ENCODE measurements at regions not wholly inside any gene's neighbourhood (a gene's known extent, or its start where the extent isn't known, plus 50 kb on each side); places are given as distances from the start of the nearest gene placed in this dataset.

DNA sequence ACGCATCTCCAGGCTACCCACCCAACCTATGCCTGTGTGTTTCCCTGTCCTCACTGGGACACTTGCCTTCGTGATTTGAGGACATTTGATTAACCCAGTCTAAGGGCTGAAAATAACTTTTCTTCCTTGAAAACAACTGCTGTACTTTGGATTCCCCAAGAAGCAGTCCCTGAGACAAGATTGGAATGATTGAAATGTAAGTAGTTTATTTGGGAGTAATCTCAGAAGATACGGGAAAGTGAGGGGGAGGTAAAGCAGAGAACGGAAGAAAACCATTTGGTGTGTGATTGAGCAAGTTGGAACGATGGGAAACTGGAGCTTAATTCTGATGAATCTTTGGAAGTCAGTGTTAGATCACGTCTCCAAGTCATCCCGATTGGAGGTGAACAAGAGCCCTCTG, 143.8 kb upstream of the LMCD1 start:
- ATAC-seq = no peak
- H3K27me3 ChIP-seq = no peaks in the 10 kb centered on the region
- intact Hi-C loops (cut with DNase I) = no loop called here
- no peak for DNase-seq
- H3K36me3 ChIP-seq = no peaks in the 10 kb centered on the region
- H3K9me3 ChIP-seq = no peaks in the 10 kb centered on the region
- peaks cover 13% of the 10 kb centered on the region for H3K4me1 ChIP-seq
- TF ChIP-seq, protein P1, sequence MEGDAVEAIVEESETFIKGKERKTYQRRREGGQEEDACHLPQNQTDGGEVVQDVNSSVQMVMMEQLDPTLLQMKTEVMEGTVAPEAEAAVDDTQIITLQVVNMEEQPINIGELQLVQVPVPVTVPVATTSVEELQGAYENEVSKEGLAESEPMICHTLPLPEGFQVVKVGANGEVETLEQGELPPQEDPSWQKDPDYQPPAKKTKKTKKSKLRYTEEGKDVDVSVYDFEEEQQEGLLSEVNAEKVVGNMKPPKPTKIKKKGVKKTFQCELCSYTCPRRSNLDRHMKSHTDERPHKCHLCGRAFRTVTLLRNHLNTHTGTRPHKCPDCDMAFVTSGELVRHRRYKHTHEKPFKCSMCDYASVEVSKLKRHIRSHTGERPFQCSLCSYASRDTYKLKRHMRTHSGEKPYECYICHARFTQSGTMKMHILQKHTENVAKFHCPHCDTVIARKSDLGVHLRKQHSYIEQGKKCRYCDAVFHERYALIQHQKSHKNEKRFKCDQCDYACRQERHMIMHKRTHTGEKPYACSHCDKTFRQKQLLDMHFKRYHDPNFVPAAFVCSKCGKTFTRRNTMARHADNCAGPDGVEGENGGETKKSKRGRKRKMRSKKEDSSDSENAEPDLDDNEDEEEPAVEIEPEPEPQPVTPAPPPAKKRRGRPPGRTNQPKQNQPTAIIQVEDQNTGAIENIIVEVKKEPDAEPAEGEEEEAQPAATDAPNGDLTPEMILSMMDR (IDR thresholded peaks at IDR 0.05) = no peak
- H3K27ac ChIP-seq = no peak overlapping the region
- H3K4me3 ChIP-seq = no peak overlapping the region

DNA sequence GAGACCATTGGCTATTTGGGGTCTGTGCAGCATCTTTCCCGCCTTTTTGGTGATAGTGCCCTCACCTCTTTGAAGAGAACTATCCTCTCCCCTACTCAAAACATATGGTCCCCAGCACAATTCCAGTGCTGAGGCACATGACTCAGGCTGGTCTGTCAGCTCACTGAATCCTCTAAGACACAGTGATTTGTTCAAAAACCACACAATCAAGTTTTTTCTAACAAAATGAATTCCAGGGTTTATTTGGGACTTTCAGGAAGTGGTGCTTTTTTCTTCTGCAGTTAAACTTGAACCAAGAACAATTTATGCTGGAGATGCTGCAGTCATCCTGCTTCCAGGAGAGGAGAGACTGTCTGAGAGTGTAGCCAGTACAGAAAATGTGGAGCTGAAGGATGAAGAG, 142.5 kb upstream of the LMCD1 start:
- TF ChIP-seq, protein P1 (IDR thresholded peaks at IDR 0.05) = no peak
- no peak for ATAC-seq
- H3K9me3 ChIP-seq = no peaks in the 10 kb centered on the region
- peaks cover 13% of the 10 kb centered on the region for H3K4me1 ChIP-seq
- H3K27me3 ChIP-seq = no peaks in the 10 kb centered on the region
- H3K27ac ChIP-seq = no peak overlapping the region
- no peaks in the 10 kb centered on the region for H3K36me3 ChIP-seq
- H3K4me3 ChIP-seq = no peak overlapping the region
- intact Hi-C loops (cut with DNase I) = no loop called here
- DNase-seq = no peak

- H3K36me3 ChIP-seq = no peaks in the 10 kb centered on the region
- ATAC-seq (no peak), DNase-seq (no peak)
- no peaks in the 10 kb centered on the region for H3K27me3 ChIP-seq
- H3K4me1 ChIP-seq = no peaks in the 10 kb centered on the region
- intact Hi-C loops (cut with DNase I) = no loop called here
- no peak overlapping the region for H3K4me3 ChIP-seq
- no peak overlapping the region for H3K27ac ChIP-seq
- H3K9me3 ChIP-seq = no peaks in the 10 kb centered on the region
- TF ChIP-seq, protein P1 (IDR thresholded peaks at IDR 0.05) = no peak
These were observed 138.4 kb upstream of the LMCD1 start for GRCh38 chr3:8363200-8363599.

DNA sequence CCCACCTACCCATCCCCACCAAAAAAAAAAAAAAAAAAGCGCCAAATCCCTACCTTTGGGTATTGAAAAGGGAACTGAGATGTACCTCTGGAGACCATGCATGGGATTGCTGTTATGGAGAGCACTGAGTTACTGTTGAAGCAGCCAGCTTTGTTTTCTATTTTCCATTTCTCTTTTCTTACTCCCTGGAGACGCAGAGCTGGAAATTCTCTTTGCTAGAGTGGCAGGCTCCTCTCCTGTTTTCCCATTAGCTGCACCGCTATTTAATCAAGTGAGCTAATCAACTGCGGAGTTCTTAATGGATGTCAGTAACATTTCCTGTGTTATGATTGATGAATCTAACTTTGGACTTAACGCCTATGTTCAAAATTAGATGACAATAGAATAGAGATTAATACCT, 136.1 kb upstream of the LMCD1 start:
- no peak for ATAC-seq
- H3K36me3 ChIP-seq = no peaks in the 10 kb centered on the region
- no peak overlapping the region for H3K4me3 ChIP-seq
- no peaks in the 10 kb centered on the region for H3K27me3 ChIP-seq
- DNase-seq = no peak
- H3K4me1 ChIP-seq = no peaks in the 10 kb centered on the region
- H3K9me3 ChIP-seq = no peaks in the 10 kb centered on the region
- intact Hi-C loops (cut with DNase I) = no loop called here
- TF ChIP-seq, protein P1 (IDR thresholded peaks at IDR 0.05) = no peak
- H3K27ac ChIP-seq = no peak overlapping the region

GRCh38 chr3:8366219-8366810, 135.3 kb upstream of the LMCD1 start:
- no peak for ATAC-seq
- intact Hi-C loops (cut with DNase I) = no loop called here
- no peaks in the 10 kb centered on the region for H3K36me3 ChIP-seq
- no peak for DNase-seq
- no peaks in the 10 kb centered on the region for H3K9me3 ChIP-seq
- no peaks in the 10 kb centered on the region for H3K4me1 ChIP-seq
- no peaks in the 10 kb centered on the region for H3K27me3 ChIP-seq
- H3K4me3 ChIP-seq = no peak overlapping the region
- TF ChIP-seq, protein P1 (IDR thresholded peaks at IDR 0.05) = no peak
- H3K27ac ChIP-seq = no peak overlapping the region

DNA sequence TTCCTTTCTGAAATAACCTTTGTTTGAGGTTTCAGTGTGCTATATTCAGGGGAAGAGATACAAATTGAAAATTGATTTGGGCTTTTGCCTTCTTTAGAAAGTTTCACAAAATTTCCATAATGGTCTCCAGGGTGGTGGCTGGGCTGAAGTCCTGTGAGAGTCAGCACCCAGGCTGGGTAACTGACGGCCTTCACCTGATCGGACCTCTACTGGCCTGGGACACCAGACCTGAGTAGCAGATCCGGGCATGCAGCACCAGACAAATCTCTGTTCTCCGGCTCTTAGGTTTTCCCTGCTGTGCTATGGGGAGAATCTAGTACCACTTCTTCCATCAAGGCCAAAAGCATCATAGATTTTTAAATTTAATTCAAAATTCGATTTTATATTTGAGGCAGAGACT, 133.0 kb upstream of the LMCD1 start:
- DNase-seq (no peak), ATAC-seq (no peak)
- TF ChIP-seq, protein P1 (IDR thresholded peaks at IDR 0.05) = no peak
- Histone ChIP-seq H3K27ac (no peak overlapping the region), H3K4me1 (no peaks in the 10 kb centered on the region), H3K9me3 (no peaks in the 10 kb centered on the region), H3K36me3 (no peaks in the 10 kb centered on the region), H3K4me3 (no peak overlapping the region), H3K27me3 (no peaks in the 10 kb centered on the region)
- intact Hi-C loops (cut with DNase I) = no loop called here

All from upper lobe of right lung (tissue), 1 donor.